ENCODE measurements at regions not wholly inside any gene's neighbourhood (a gene's known extent, or its start where the extent isn't known, plus 50 kb on each side); places are given as distances from the start of the nearest gene placed in this dataset.

DNA sequence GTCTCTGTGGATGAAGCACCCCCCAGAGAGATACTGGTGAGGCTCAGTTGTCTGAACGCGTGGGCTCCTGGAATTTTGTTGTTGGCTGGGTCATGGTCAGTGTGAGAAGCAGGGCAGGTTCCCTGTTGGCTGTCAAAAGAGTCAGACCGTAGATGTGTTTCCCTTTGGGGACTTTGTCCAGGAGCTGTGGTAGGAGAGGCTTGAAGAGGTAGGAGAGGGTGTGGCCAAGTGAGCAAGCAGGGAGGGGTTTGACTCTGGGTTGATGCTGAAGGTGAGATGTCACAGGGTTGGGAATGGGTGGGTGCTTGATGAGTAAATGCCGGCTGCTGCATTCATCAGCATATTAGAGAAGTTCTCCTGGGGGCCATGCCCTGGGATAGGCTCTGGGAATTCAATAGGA lies 803.2 kb downstream of the TBC1D22A start:
- DNase-seq = no peak

GRCh38 chr22:47564651-47565434 lies 802.4 kb downstream of the TBC1D22A start:
- peak; percentile 54 for DNase-seq

DNA sequence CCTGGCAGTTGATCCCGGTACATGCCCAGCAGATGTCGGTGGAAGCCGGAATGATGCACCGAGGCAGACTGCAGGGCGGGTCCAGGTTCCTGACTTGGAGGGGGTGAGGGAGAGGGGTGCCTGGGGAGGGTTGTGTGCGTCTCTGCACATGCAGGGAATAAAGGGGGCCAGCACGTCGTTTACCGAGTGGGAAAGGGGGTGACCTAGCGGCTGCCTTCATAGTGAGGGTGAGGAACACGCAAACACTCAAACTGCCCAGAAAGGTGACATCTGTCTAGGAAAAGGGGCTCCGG lies 801.7 kb downstream of the TBC1D22A start:
- DNase-seq = no peak

DNA sequence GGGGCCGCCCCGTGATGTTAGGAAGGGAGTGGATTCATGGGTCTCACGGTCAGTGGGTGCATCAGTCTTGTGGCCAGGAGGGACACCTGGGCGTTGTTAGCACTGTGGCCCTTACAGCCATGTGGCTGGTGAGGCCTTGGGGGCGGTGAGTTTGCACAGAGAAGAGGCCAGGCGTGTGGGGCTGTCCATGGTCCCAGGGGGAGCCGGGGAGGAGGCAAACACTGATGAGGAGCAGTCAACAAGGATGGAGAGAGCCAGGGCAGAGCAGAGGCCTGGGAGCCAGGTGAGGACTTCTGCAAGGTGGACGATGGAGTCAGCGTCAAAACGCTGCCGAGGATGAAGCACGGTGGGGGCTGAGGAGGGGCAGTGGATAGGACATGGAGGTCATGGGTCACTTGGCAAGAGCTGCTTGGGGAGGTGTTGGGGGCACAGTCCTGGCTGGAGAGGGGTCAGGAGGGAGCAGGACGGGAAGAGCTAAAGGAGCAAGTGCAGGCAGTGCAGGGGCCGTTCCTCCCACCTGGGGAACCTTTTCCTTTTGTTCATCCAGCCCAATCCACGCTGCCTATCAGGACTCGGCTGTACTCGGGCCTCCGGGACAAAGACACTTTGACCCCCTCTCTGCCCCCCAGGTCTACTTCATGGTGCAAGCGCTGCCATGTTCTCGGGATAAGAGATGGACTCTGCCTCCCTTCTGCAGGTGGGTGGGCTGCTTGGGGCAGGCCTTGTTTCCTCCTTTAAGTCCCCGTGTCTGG lies 801.1 kb downstream of the TBC1D22A start:
- no peak for DNase-seq

- DNase-seq = no peak
Observed at GRCh38 chr22:47561766-47562165, 799.3 kb downstream of the TBC1D22A start.

DNA sequence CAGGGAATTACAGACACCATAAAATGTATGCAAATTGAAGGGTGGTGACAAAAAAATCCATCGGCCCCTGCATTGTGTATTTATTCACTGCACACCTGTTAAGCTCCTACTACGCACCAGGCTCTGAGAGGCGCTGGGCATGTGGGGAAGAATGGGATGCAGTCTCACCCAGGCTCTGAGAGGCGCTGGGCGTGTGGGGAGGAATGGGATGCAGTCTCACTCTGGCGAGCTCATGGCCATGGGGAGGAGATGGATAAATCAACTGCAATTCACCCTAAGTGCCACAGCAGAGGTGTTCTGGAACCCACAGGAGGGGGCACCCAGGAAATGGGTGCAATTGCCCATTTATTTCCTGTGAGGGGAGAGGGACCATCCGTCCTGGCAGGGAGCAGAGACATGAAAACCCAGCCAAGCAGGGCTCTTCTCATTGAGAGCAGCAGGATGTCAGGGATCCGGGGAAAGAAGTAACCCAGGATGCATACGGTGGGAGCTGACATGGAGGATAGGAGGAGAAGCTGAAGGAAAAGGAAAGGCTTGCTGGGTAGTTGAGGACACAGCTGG lies 798.7 kb downstream of the TBC1D22A start:
- no peak for DNase-seq

- DNase-seq = no peak
Observed at GRCh38 chr22:47558828-47559700, 796.6 kb downstream of the TBC1D22A start.

DNA sequence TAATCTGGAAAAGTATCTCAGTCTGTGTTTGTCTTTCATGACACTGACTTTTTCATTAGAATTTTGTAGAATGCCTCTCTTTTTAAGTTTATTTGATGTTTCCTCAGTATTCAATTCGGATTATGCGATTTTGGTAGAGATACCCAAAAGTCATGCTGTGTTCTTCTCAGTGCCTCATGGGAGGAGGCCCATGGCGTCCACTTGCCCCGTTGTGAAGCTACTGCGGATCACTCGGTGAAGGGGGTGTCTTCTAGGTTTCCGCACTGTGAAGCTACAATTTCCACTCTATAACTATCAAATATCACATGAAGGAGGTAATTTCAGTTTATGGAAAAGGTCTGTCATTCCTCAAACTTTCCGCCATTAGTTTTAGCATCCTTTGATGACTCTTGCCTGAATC lies 794.0 kb downstream of the TBC1D22A start:
- no peak for DNase-seq

GRCh38 chr22:47553436-47553835 lies 791.0 kb downstream of the TBC1D22A start:
- DNase-seq = no peak

DNA sequence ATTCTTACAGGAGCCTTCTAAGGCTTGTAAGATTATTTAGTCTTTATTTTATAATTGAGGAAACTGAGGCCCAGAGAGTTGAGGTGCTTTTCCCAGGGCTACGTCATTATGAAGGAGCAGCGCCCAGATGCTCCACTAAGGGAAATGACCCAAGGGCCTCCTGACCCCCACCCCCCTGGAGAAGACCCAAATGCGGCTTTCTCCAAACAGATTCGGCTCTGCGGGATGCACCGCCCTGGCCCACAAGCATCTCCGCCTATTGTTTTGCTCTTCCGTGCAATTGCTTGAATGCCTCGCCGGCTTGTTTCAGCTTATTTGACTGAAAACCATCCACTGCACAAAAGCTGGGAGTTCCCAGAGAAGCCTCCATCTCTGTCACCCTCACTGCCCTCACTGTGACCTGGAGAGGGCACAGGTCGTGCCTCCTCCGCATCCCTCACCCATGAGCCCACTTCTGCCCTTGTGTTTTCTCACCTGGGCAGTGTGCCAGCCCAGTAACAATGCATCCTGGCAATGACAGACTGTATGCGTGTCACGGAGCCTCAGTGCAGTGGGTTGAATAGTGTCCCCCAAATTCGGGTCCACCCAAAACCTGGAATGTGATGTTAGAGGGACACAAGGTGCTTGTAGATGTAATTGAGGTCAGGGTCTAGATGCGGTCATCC lies 790.2 kb downstream of the TBC1D22A start:
- DNase-seq = no peak

- DNase-seq = no peak
Observed at GRCh38 chr22:47552024-47552423, 789.6 kb downstream of the TBC1D22A start.

GRCh38 chr22:47551431-47551775 lies 789.0 kb downstream of the TBC1D22A start:
- DNase-seq = no peak

GRCh38 chr22:47550524-47551430 lies 788.3 kb downstream of the TBC1D22A start:
- DNase-seq = no peak

DNA sequence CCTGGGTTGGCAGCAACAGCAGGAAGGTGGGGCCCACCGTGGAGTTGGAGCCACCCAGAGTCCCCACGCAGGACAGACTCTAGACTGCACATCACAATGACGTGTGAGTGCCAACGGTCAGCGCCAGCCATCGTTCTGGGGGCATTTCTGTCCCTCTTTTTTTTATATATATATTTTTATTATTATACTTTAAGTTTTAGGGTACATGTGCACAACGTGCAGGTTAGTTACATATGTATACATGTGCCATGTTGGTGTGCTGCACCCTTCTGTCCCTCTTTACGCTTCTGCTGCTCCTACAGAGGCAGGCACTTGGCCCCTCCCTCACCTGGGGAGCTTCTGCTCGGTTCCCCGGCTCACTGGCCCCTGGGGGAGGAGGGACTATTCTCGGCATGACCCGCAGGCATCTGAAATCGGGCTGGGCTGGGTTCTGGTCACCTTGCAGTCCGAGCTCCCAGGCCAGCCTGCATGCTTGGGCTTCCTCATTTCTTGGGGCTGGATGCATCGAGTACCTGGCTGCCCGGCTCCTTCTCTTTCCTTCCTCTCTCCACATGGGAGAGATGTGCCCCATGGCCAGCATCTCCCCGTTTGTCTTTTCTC lies 787.4 kb downstream of the TBC1D22A start:
- DNase-seq = no peak

GRCh38 chr22:47548953-47549740 lies 786.7 kb downstream of the TBC1D22A start:
- DNase-seq = no peak

GRCh38 chr22:47547881-47548650 lies 785.6 kb downstream of the TBC1D22A start:
- peak; percentile 54 for DNase-seq

GRCh38 chr22:47547239-47547661 lies 784.8 kb downstream of the TBC1D22A start:
- no peak for DNase-seq

- no peak for DNase-seq
Observed at GRCh38 chr22:47544696-47545095, 782.2 kb downstream of the TBC1D22A start.

DNA sequence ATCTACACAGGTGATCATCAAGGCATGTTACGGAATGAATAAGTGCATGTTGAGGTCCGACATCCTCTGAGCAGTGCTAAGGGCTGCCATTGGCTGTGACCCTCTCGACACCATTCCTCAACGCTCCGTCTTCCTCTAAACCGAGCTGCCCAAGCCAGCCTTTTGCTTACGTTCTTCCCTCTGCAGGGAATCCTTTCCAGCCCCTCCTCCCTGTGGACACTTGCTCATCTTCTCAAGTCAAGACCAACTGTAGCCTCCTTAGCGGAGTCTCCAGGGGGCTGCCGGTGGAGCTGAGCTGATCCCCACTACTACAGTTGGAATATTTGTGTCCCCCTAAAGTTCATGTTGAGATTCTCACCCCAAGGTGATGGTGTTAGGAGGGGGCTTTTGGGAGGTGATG lies 781.0 kb downstream of the TBC1D22A start:
- no peak for DNase-seq

DNA sequence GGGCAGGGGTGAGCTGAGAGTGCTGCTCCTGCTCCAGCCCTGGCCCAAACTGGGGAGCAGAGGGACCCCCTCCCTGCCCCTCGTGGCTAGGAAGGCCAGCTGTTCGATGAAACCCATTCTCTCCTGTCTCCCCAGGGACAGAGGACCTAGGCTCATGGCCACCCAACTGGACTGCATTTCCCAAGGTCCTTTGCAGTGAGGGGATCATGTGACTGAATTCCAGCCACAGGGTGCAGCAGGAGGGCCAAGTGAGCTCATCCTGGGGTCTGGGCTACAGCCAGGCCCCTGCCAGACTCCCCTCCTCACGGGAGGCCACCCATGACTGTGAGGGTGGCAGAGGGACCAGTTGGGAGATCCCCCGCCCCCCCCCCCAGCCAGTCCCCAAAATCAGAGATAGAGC lies 777.6 kb downstream of the TBC1D22A start:
- DNase-seq = no peak

Data from femur (tissue), 1 donor.